GM18502 (cell line): ENCODE measurements at regions not wholly inside any gene's neighbourhood (a gene's known extent, or its start where the extent isn't known, plus 50 kb on each side); places are given as distances from the start of the nearest gene placed in this dataset.

Experiments used
- ATAC-seq: cut with Tn5 transposase; IDR thresholded peaks from one replicate; pipeline ENCODE4 v1.9.1; 2021; ENCODE audit warnings: mild to moderate bottlenecking; ENCODE audit not compliant: unreplicated experiment, poor library complexity

GRCh38 chr7:18196638-18197037, 169.0 kb upstream of the PRPS1L1 start:
- no peak for ATAC-seq

DNA sequence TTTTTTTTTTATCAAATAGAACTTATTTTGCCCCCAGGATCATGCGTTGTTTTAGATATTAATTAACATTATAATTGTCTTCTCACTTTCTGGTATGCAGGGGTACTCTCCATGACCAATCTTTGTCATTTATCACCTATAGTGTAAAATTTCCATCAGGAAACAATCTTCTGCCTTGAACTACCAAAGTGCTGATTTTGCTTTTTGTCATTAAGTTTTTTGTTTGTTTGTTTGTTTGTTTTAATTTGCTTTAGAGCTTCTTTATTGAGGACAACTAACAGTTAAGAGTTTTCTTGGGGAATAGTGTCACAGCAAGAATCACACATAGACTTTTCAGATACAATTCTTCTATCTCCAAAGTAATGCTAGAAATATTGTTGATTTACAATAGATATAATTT, 171.2 kb upstream of the PRPS1L1 start:
- no peak for ATAC-seq

GRCh38 chr7:18200266-18200665, 172.6 kb upstream of the PRPS1L1 start:
- ATAC-seq = no peak

DNA sequence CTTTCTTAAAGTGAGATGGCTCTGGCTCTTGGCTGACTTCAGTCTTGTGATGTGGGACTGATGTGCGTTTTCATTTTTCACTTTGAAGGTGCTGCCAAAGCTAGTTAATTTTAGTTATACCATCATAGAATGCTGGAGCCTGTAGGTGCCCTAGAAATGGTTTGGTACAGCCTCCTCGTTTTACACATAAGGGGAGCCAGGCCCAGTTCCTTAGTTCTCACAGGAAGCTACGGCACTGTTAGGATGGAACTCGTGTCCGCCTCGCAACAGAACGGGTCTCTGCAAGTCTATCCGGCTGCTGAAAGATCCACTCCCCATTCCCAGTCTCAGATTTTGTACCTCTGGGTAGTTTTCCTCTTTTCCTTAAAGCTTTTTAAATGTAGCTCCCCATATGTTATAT, 173.2 kb upstream of the PRPS1L1 start:
- no peak for ATAC-seq

DNA sequence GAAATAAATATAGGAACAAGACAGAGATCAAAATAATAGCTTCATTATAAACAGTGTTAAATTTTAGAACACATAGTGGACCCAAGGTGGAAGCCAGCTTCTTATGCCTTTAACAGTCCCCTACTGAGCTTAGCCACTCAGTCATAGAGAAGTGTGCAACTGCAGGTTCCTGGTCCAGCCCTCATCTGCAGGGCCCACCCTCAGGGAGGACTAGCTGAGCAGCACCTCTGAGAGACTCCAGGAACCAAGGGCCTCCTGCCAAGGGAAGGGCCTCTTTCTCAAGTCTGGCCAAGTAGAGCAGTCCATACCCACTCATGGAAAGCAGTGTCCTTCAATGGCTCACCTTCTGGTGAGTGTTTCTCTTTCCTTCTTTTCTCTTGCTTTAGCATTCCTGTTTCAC, 173.7 kb upstream of the PRPS1L1 start:
- ATAC-seq = no peak

- no peak for ATAC-seq
These were observed 174.8 kb upstream of the PRPS1L1 start for GRCh38 chr7:18202315-18203045.

GRCh38 chr7:18206331-18206730, 178.7 kb upstream of the PRPS1L1 start:
- no peak for ATAC-seq

- no peak for ATAC-seq
These were observed 181.3 kb upstream of the PRPS1L1 start for GRCh38 chr7:18208921-18209320.

- no peak for ATAC-seq
These were observed 182.7 kb upstream of the PRPS1L1 start for GRCh38 chr7:18210377-18210776.

- ATAC-seq = no peak
These were observed 183.1 kb upstream of the PRPS1L1 start for GRCh38 chr7:18210788-18211187.

- ATAC-seq = no peak
These were observed 184.7 kb upstream of the PRPS1L1 start for GRCh38 chr7:18212308-18212707.

DNA sequence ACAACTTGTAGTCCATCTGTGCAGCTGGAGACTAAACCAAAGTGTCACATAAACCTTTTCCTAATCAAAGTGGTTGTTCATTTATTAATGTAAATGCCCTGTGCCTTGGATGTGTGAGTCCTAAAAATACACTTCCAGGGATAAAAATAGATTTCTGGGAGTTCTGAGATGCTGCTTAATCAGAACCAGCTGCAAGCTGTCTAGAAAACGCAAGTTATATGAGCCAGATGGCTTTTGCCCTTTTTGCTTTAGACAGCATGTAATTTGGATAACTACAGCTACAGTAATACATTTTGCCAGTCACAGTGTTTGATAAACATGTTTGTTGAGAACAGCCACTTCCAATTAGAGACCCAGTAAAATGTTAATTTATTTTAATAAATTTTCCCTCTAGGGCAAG, 185.1 kb upstream of the PRPS1L1 start:
- no peak for ATAC-seq

GRCh38 chr7:18213652-18214051, 186.0 kb upstream of the PRPS1L1 start:
- ATAC-seq = no peak

DNA sequence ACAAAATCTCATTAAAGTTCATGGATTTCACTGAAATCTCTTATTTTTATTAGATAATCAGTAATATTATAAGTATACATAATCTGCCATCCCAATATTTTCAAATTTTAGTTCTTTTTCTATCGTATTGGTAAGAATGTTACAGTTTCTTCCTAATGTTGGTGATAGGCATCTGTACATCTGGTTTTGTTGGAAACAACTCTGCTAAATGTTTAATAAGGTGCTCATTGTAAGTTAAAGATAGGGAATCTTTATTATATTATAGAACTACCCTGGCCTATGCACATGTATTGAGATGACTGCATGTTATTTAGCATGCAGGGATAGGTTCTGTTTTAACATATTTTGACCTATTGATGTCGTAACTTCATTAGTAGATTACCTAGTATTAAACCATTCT, 188.6 kb upstream of the PRPS1L1 start:
- no peak for ATAC-seq

GRCh38 chr7:18221377-18222293, 194.0 kb upstream of the PRPS1L1 start:
- ATAC-seq = no peak

DNA sequence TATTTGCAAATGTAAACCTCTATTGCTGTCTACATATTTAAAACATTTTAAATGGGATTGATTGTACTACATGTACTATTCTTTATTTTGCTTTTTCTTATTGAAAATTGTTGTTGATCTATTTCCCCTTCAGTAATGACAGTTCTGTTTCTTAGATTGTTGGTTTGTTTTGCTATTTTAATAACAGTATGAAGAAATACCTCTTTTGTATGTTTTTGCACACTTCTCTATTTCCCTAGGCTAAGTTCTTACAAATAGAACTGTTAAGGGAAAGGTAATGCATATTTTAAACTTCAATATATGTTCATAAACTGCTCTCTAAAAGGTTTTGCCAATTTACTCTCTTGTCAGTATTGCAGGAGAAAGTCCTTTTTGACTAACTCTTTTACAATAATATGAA, 195.0 kb upstream of the PRPS1L1 start:
- ATAC-seq = no peak

DNA sequence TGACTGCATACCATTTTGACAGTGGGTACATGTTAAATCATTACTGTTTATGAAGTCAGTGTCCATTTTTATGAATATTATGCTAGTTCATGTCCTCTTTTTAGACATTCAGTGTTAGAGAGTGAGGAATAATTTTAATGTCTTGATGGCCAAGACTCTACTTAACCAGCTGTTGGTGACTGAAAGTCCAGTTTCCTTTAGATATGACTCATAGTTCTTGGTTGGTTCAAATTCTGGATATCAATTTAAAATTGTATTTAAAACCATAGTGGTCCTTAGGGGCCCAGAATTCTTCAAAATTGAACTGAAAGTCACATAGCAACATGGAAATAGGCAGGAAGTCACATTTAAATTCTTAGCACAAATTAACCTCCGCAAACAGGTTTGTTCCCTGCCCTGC, 196.5 kb upstream of the PRPS1L1 start:
- no peak for ATAC-seq

- peak; percentile 51 for ATAC-seq
These were observed 197.4 kb upstream of the PRPS1L1 start for GRCh38 chr7:18225067-18225466.

- no peak for ATAC-seq
These were observed 199.0 kb upstream of the PRPS1L1 start for GRCh38 chr7:18226598-18226997.

GRCh38 chr7:18228686-18229085, 201.0 kb upstream of the PRPS1L1 start:
- ATAC-seq = no peak

GRCh38 chr7:18230271-18230670, 202.6 kb upstream of the PRPS1L1 start:
- ATAC-seq = no peak

DNA sequence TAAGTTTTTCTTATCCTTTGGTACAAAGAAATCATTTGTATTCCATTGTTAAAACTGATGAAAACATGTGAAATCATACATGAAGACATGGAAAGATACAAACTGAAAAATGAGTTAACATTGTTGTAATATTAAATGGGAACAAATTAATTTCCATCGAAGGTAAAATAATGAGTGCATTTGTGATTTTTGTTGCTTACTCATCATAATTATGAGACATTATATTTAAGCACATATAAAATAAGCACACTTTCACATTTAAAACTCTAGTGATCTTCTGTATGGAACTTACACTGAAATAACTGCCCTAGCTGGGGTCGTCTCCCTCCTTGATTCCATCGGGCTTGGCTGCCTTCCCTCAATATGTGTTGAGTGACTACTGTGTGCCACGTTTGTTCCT, 204.2 kb upstream of the PRPS1L1 start:
- ATAC-seq = no peak
